Mucosa of rectum (tissue), 2 donors: ENCODE measurements at regions not wholly inside any gene's neighbourhood (a gene's known extent, or its start where the extent isn't known, plus 50 kb on each side); places are given as distances from the start of the nearest gene placed in this dataset.

Experiments
- H3K27ac ChIP-seq, 2 donors: one replicate each; pipeline ENCODE4 v1.7.0; 2013; ENCODE audit warnings: inconsistent platforms in 2 of 2, low read depth in 2 of 2, low read length in 2 of 2
- H3K27me3 ChIP-seq, 2 donors: one replicate each; pipeline ENCODE4 v1.7.0; 2013; ENCODE audit warnings: low read length in 2 of 2; ENCODE audit not compliant: control insufficient read depth in 2 of 2, insufficient read depth in 2 of 2
- H3K36me3 ChIP-seq, 2 donors: one replicate each; pipeline ENCODE4 v1.7.0; 2013; ENCODE audit warnings: low read length in 2 of 2; ENCODE audit not compliant: control insufficient read depth in 2 of 2, insufficient read depth in 2 of 2
- H3K4me1 ChIP-seq, 2 donors: one replicate each; pipeline ENCODE4 v1.7.0; 2013; ENCODE audit warnings: low read length in 2 of 2, mild to moderate bottlenecking in 1 of 2; ENCODE audit not compliant: control insufficient read depth in 2 of 2, insufficient read depth in 2 of 2
- H3K4me3 ChIP-seq, 2 donors: one replicate each; pipeline ENCODE4 v1.7.0; 2013; ENCODE audit warnings: low read length in 2 of 2
- H3K9ac ChIP-seq, 2 donors: one replicate each; pipeline ENCODE4 v1.7.0; 2013; ENCODE audit warnings: low read length in 2 of 2, low read depth in 1 of 2, mild to moderate bottlenecking in 1 of 2
- H3K9me3 ChIP-seq, 2 donors: one replicate each; pipeline ENCODE4 v1.7.0; 2013; ENCODE audit warnings: low read length in 2 of 2; ENCODE audit not compliant: control insufficient read depth in 2 of 2
- donor health status: healthy.
- donor health status: Normal muscosa, but diverticular disease.

DNA sequence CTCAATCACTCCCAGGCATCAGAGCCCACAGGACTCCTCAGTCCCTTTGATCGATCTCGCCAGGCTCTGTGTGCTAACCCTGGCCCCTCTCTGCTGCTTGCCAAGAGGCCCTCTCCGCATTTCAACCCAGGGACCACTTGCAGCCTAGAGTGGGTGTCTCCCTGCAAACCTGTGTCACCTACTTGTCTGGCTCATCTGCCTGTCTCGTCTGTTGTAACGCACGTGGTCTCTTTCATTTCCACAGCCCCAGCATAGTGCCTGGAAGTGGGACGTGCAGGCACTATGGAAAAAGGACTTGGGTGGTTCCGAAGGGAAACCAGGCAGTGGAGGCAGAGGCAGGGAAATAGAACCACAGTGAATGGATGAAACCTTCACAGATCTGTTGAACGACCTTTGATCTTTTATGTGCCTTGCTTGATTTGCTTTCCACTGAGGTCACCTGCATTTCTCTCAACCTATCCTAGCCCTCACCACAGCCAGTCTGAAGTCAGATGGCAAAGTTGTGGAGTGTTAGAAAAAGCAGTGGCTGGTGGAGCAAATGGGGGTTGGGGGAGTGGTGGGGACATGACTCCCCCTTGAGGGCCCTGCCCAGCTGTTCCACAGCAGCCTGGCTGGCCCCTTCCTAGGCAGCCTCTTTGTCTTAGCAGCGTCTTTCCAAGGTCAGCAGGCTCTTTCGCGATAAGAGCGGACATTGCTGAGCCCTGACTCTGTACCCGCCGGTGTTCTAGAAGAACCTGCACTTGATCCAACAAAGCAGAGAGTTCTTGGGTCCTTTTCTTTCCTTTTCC lies 55.8 kb upstream of the TAGAP start:
- Histone ChIP-seq H3K4me1 (peaks cover 0 to 5% of the 10 kb centered on the region in 2 donors), H3K9ac (no peak overlapping the region)

DNA sequence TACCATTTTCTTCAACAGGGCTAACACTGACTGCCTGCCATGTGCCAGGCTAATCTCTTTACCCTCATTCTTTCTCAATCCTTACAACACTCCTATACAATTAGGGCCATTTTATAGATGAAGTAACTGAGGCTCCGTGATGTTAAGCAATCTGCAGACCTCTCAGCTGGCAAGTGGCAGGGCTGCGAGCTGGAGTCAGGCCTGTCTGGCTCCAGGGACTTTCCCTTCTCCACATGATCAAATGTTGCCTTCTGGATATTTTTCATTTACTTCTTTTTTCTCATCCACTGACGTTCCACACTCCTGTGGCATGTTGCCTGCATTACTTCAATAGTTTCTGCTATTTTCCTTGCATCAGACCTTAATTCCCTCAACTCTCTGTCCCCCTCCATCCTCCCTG lies 55.2 kb upstream of the TAGAP start:
- Histone ChIP-seq H3K4me3 (no peak overlapping the region), H3K9ac (no peak overlapping the region), H3K27me3 (no peaks in the 10 kb centered on the region), H3K4me1 (peaks cover 0 to 5% of the 10 kb centered on the region in 2 donors), H3K36me3 (no peaks in the 10 kb centered on the region), H3K27ac (no peak overlapping the region), H3K9me3 (no peaks in the 10 kb centered on the region)

More for the DNA sequence above, 55.8 kb upstream of the TAGAP start:
- H3K36me3 ChIP-seq = no peaks in the 10 kb centered on the region
- no peaks in the 10 kb centered on the region for H3K27me3 ChIP-seq
- H3K27ac ChIP-seq = no peak overlapping the region
- H3K9me3 ChIP-seq = no peaks in the 10 kb centered on the region
- no peak overlapping the region for H3K4me3 ChIP-seq

DNA sequence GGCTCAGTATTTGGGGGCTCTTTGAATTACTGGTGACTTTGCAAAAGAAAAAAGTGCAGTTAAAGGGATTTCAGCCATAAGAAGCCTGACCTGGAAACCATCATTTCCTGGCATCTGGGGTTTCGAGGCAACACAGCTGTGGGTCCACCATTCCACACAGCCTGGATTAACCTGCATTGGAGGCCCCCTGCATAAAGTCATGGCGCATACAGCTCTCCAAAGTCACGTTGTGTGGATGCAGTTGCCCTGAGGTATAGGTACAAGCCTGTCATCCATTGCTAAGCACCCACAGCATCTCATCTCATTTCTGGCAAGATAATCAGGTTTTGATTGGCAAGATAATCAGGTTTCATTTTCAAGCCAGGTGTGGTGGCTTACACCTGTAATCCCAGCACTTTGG lies 54.5 kb upstream of the TAGAP start:
- H3K9me3 ChIP-seq = no peaks in the 10 kb centered on the region
- no peaks in the 10 kb centered on the region for H3K27me3 ChIP-seq
- no peak overlapping the region for H3K9ac ChIP-seq
- H3K4me3 ChIP-seq = no peak overlapping the region
- no peak overlapping the region for H3K27ac ChIP-seq
- H3K36me3 ChIP-seq = no peaks in the 10 kb centered on the region
- peaks cover 0 to 1% of the 10 kb centered on the region in 2 donors for H3K4me1 ChIP-seq

DNA sequence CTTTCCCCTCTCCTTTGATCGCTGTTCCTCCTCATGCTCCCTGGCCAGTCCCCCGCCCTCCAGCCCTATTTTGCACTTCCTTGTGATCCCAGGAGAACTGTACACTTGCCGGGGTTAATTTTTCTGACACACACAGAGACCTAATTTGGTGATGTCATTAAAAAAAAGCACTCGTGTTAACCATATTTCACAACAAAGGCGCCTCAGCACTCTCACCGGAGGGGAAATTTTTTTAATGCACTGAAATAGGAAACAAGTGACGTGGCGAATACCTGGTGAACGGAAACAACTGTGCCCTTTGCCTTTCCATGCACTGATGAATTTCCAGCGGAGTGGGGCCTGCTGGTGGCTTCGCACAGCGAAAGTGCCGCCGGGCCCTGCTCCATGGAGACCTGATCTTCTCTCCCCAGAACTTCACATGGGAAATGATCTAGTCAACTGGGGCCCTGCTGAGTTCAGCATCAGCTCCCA lies 53.9 kb upstream of the TAGAP start:
- H3K9ac ChIP-seq = no peak overlapping the region
- no peaks in the 10 kb centered on the region for H3K9me3 ChIP-seq
- H3K4me1 ChIP-seq = no peaks in the 10 kb centered on the region
- H3K36me3 ChIP-seq = no peaks in the 10 kb centered on the region
- no peak overlapping the region for H3K27ac ChIP-seq
- H3K27me3 ChIP-seq = no peaks in the 10 kb centered on the region
- no peak overlapping the region for H3K4me3 ChIP-seq

DNA sequence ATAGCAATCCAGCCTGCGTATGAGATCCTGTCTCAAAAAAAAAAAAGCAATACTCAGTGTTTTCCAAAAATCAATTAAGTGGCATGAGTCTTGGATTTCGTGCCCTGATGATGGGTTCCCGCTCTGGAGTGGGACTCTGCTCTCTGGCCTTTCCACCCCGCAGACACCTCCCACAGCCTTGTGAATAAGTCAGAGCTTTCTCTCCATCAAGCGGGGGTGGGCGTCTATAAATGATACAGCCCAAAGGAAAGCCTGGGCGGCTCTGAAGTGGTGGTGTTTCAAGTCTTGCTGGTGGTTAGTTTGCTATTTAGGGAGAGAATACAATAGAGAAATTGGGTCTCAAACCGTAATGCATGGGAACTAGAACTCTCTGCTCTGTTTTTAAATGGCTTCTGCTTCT lies 52.5 kb upstream of the TAGAP start:
- no peak overlapping the region for H3K27ac ChIP-seq
- H3K4me3 ChIP-seq = no peak overlapping the region
- no peaks in the 10 kb centered on the region for H3K4me1 ChIP-seq
- H3K36me3 ChIP-seq = no peaks in the 10 kb centered on the region
- H3K27me3 ChIP-seq = no peaks in the 10 kb centered on the region
- H3K9ac ChIP-seq = no peak overlapping the region
- no peaks in the 10 kb centered on the region for H3K9me3 ChIP-seq

DNA sequence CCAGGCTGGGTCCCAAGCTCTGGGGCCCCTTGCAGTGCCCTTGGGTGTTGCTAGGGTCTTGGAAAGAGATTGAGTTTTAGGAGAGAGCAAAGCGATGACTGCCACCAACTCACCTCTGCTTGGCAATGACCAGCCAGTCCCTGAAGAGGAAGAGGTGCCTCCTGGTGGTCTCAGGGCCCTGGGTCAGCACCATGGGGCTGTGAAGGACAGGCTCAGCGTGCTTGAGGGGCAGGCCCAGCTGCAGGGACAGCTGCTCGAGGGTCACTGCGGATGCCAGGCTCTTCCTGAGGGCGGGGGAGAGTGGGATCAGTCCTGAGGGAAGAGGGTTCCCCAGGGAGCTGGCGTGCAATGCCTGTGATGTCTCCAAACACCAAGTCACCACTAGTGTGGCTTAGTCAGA lies 50.8 kb upstream of the TAGAP start:
- H3K27ac ChIP-seq = no peak overlapping the region
- no peaks in the 10 kb centered on the region for H3K36me3 ChIP-seq
- no peak overlapping the region for H3K9ac ChIP-seq
- no peaks in the 10 kb centered on the region for H3K9me3 ChIP-seq
- H3K27me3 ChIP-seq = no peaks in the 10 kb centered on the region
- no peak overlapping the region for H3K4me3 ChIP-seq
- H3K4me1 ChIP-seq = no peaks in the 10 kb centered on the region

DNA sequence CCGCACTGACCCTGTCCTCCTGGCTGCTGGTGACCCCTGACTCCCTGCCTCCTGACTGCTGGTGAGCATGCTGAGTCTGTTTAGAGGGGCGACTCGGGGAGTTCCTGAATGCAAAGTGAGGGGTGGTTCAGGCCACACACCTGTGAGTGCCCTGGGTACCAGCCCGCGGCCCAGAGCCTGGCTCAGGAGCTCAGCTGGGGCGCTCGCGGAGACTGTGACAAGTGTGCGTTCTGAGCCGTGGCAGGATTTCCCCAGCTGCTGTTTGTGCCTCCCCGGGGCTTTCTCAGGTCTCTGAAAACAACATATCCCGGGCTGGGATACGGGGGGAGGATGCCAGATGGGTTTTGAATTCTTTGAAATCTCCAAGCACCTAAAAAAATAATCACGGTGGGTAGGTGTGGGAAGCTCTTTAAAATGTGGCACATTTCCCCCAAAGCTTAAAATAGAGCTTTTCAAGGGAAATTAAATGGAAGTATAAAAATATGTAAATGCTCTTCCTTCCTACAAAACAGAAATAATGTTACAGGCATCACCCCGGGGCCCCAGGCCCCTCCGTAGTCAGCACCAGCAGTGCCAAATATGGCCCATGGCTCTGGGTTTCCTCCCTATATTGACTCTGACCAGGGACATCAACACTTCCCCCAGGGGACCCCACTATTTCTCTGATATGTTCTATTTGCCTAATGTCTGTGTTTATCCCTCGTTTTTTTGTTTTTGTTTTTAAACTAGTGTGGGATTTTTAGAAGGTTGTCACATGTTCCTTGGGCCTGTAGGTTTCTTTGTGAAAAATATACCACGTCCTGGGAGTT lies 49.9 kb upstream of the TAGAP start:
- Histone ChIP-seq H3K36me3 (no peaks in the 10 kb centered on the region), H3K9me3 (no peaks in the 10 kb centered on the region), H3K9ac (no peak overlapping the region), H3K4me1 (no peaks in the 10 kb centered on the region), H3K27ac (no peak overlapping the region), H3K4me3 (no peak overlapping the region), H3K27me3 (no peaks in the 10 kb centered on the region)
